Retinal pigment epithelial cell (primary cell): ENCODE measurements at regions not wholly inside any gene's neighbourhood (a gene's known extent, or its start where the extent isn't known, plus 50 kb on each side); places are given as distances from the start of the nearest gene placed in this dataset.

ENCODE experiments used
- DNase-seq: peaks from one replicate; pipeline ENCODE4 v3.0.0-alpha.2; 2010; ENCODE audit warnings: low read depth
- H3K4me3 ChIP-seq: 2 replicates; pipeline ENCODE4 v1.5.1; 2011; ENCODE audit warnings: mild to moderate bottlenecking, low read length, control low read depth, moderate library complexity
- CTCF ChIP-seq: conservative IDR thresholded peaks from 2 replicates; pipeline ENCODE4 v1.5.1; 2011; ENCODE audit warnings: low read depth, low read length, control low read depth, inconsistent platforms

GRCh38 chr16:77647726-77648125 is 74.6 kb upstream of the NUDT7 start:
- no peak for TF ChIP-seq CTCF
- DNase-seq = no peak
- no peak overlapping the region for H3K4me3 ChIP-seq

DNA sequence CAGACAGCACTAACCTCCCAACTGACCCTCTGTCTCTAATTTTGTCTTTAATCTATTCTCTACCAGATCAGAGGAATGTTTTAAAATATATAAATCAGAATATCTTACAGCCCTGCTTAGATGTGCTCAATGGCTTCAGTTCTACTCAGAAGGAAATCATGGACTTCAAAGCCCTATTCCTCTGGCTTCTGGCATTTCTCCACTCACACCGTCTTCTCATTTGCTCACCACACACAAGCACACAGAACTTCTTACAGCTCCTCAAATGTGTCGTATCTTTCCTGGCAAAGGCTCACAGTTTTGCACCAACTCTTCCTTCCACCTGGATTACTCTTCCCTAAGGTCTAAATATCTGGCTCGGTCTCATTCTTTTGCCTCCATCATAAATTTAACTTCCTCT is 71.6 kb upstream of the NUDT7 start:
- DNase-seq = no peak
- H3K4me3 ChIP-seq = no peak overlapping the region
- TF ChIP-seq CTCF = no peak

GRCh38 chr16:77652399-77652798 is 69.9 kb upstream of the NUDT7 start:
- no peak for DNase-seq
- no peak overlapping the region for H3K4me3 ChIP-seq
- TF ChIP-seq CTCF = no peak

- H3K4me3 ChIP-seq = no peak overlapping the region
- no peak for TF ChIP-seq CTCF
- DNase-seq = no peak
Observed at GRCh38 chr16:77657016-77657415, 65.3 kb upstream of the NUDT7 start.

DNA sequence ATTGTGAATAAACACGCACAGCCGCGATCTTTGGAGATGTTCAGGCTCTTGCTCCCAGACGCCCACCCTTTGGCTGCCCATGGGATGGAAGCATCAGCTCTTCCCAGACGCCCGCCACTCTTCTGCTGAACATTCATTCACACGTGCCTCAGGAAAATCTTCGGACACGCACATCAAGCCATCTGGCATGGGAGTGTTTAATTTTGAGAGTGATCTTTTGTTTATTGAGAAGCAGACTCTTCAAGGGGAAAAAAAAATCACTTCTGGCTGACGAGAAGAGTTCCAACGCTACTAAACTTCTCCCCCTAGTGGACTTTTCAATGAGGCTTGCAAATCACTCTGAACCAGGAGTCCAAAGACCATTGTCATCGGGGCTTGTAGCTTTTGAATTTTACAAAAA is 62.0 kb upstream of the NUDT7 start:
- no peak for DNase-seq

DNA sequence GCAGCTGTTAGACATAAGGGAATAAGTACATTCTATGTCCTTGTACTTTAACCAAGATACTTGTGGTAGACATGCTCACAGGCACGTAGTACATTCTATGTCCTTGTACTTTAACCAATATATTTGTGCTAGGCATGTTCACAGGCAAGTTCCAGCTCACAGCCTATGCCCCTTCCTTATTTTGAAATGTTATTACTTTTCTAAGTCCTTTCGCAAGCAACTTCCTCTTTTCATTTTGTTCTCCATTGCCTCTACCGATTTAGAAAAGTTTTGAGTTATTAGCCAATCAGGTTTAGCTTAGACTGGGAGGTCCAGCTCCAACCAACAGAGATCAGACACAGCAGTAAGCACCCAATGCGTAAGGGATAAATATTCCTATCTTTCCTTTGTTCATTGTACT is 60.1 kb upstream of the NUDT7 start:
- no peak overlapping the region for H3K4me3 ChIP-seq
- no peak for TF ChIP-seq CTCF
- no peak for DNase-seq

More for the DNA sequence above, 62.0 kb upstream of the NUDT7 start:
- peak; percentile 77 for TF ChIP-seq CTCF
- no peak overlapping the region for H3K4me3 ChIP-seq

DNA sequence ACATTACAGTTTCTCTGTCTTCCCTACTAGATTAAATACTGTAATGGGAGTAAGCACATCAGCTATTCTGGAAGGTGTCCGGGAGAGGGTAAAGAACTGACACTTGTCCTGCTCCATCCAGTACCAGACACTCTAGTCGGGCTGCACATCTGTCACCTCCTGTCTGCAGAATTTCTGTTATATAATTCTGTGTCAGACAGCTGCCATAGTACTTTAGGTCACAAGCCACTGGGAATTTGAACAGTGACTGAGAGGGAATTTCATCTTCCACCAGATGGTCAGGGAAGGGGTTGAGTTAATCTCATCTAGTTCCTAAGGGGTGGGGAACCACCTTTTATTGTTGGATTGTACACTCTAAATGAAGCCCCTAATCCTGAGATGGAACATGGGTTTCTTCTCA is 58.6 kb upstream of the NUDT7 start:
- H3K4me3 ChIP-seq = no peak overlapping the region
- no peak for TF ChIP-seq CTCF
- no peak for DNase-seq
